H1 (cell line): ENCODE measurements at regions not wholly inside any gene's neighbourhood (a gene's known extent, or its start where the extent isn't known, plus 50 kb on each side); places are given as distances from the start of the nearest gene placed in this dataset.

Source experiments
- CTCF ChIA-PET: fragments of 300-600 bp; sonication (Branson Sonifier 250); formaldehyde crosslinking; loops from one replicate; lab custom pipeline; 2021; ENCODE audit not compliant: partially characterized antibody; lab: Charles Lee
- POLR2A ChIA-PET: fragments of 300-600 bp; sonication (Branson Sonifier 250); formaldehyde crosslinking; loops from one replicate; lab custom pipeline; 2021; ENCODE audit warnings: inconsistent platforms; ENCODE audit not compliant: partially characterized antibody; lab: Charles Lee
- DNase-seq, 2 experiments: peaks; one replicate each; pipeline versions ENCODE4 v3.0.0 to v3.0.0-alpha.2; 2010 to 2022; ENCODE audit warnings: low spot score in 2 of 2, low read depth in 1 of 2, mixed read lengths in 1 of 2
- FAIRE-seq: peaks from 2 replicates; lab custom pipeline; 2011; peaks lifted over from hg19 to GRCh38; lab: Jason Lieb, UNC
- H2AFZ ChIP-seq: 2 replicates; pipeline ENCODE4 v1.8.1; 2012; ENCODE audit warnings: low read length, inconsistent platforms
- H2AK5ac ChIP-seq: 2 replicates; pipeline ENCODE4 v1.6.1; 2013; ENCODE audit warnings: low read depth, low read length
- H2BK120ac ChIP-seq: replicated peaks from 2 replicates; pipeline ENCODE3; 2013; ENCODE audit warnings: low read depth, low read length, inconsistent platforms
- H2BK12ac ChIP-seq: 2 replicates; pipeline ENCODE4 v1.6.1; 2013; ENCODE audit warnings: low read depth, low read length
- H2BK15ac ChIP-seq: 2 replicates; pipeline ENCODE4 v1.6.1; 2013; ENCODE audit warnings: low read length
- H2BK20ac ChIP-seq: 2 replicates; pipeline ENCODE4 v1.6.1; 2013; ENCODE audit warnings: low read length
- H2BK5ac ChIP-seq: 2 replicates; pipeline ENCODE4 v1.6.1; 2013; ENCODE audit warnings: low read depth, low read length
- H3K14ac ChIP-seq: 2 replicates; pipeline ENCODE4 v1.6.1; 2013; ENCODE audit warnings: inconsistent platforms; ENCODE audit not compliant: insufficient read length
- H3K18ac ChIP-seq: 2 replicates; pipeline ENCODE4 v1.6.1; 2013; ENCODE audit warnings: low read length; ENCODE audit errors: extremely low read depth
- H3K23ac ChIP-seq: 2 replicates; pipeline ENCODE4 v1.6.1; 2013; ENCODE audit warnings: inconsistent platforms; ENCODE audit not compliant: insufficient read length
- H3K23me2 ChIP-seq: 2 replicates; pipeline ENCODE4 v1.6.1; 2013; ENCODE audit warnings: low read depth, low read length
- H3K27ac ChIP-seq: 2 replicates; pipeline ENCODE4 v1.6.1; 2011; ENCODE audit warnings: low read depth, low read length, inconsistent platforms
- H3K27me3 ChIP-seq, 4 experiments: replicated peaks in 1 of 4; 1 replicate in 1 of 4; 2 replicates in 3 of 4; pipeline versions ENCODE4 v1.6.1 to v1.8.1; 2011 to 2013; ENCODE audit warnings: low read length in 3 of 4, mild to moderate bottlenecking in 3 of 4, inconsistent platforms in 2 of 4, mixed read lengths in 2 of 4, moderate library complexity in 1 of 4; ENCODE audit not compliant: control insufficient read depth in 3 of 4, insufficient read depth in 3 of 4; ENCODE audit errors: extremely low read depth in 1 of 4
- H3K36me3 ChIP-seq, 4 experiments: 2 replicates each; pipeline versions ENCODE4 v1.6.1 to v1.8.1; 2011 to 2013; ENCODE audit warnings: mild to moderate bottlenecking in 4 of 4, low read length in 3 of 4, moderate library complexity in 2 of 4, control low read depth in 1 of 4, inconsistent platforms in 1 of 4; ENCODE audit not compliant: insufficient read depth in 4 of 4, control insufficient read depth in 2 of 4
- H3K4ac ChIP-seq: replicated peaks from 2 replicates; pipeline ENCODE3; 2013; ENCODE audit warnings: low read length, low read depth, mixed read lengths, inconsistent platforms; ENCODE audit not compliant: insufficient read length
- H3K4me1 ChIP-seq, 4 experiments: replicated peaks in 1 of 4; 1 replicate in 1 of 4; 2 replicates in 3 of 4; pipeline versions ENCODE4 v1.6.1 to v1.8.1; 2011 to 2013; ENCODE audit warnings: low read length in 3 of 4, inconsistent platforms in 2 of 4, mixed read lengths in 1 of 4; ENCODE audit not compliant: insufficient read depth in 4 of 4, control insufficient read depth in 3 of 4
- H3K4me2 ChIP-seq, 2 experiments: 2 replicates each; pipeline versions ENCODE4 v1.6.1 to v1.8.1; 2011 to 2013; ENCODE audit warnings: low read depth in 2 of 2, low read length in 2 of 2, control low read depth in 1 of 2, inconsistent platforms in 1 of 2, mild to moderate bottlenecking in 1 of 2; ENCODE audit not compliant: insufficient read depth in 1 of 2
- H3K4me3 ChIP-seq, 4 experiments: fragments of 200-600, 300-600 bp in 1 of 4; sonication (generic), shearing (Covaris generic), sonication (Bioruptor Twin) in 1 of 4; 2 replicates each; pipeline versions ENCODE4 v1.5.1 to v1.8.1; 2011 to 2016; ENCODE audit warnings: low read length in 4 of 4, low read depth in 3 of 4, control low read depth in 2 of 4, inconsistent platforms in 2 of 4, mild to moderate bottlenecking in 2 of 4, mixed read lengths in 1 of 4, moderate library complexity in 1 of 4; ENCODE audit not compliant: insufficient read depth in 2 of 4; ENCODE audit errors: extremely low read depth in 1 of 4
- H3K56ac ChIP-seq: replicated peaks from 2 replicates; pipeline ENCODE3; 2013; ENCODE audit warnings: low read depth, mild to moderate bottlenecking, mixed read lengths, low read length, inconsistent platforms; ENCODE audit not compliant: insufficient read length
- H3K79me1 ChIP-seq: 2 replicates; pipeline ENCODE4 v1.6.1; 2013; ENCODE audit warnings: low read depth, low read length, control low read depth
- H3K79me2 ChIP-seq, 2 experiments: 2 replicates each; pipeline versions ENCODE4 v1.6.1 to v1.8.1; 2012 to 2013; ENCODE audit warnings: low read length in 2 of 2, mild to moderate bottlenecking in 2 of 2, inconsistent platforms in 1 of 2; ENCODE audit not compliant: insufficient read depth in 2 of 2, control insufficient read depth in 1 of 2
- H3K9ac ChIP-seq, 4 experiments: replicated peaks in 1 of 4; 1 replicate in 1 of 4; 2 replicates in 3 of 4; pipeline versions ENCODE4 v1.6.1 to v1.8.1; 2011 to 2013; ENCODE audit warnings: low read depth in 3 of 4, low read length in 3 of 4, control low read depth in 2 of 4, mild to moderate bottlenecking in 2 of 4, moderate library complexity in 2 of 4, inconsistent platforms in 1 of 4; ENCODE audit errors: extremely low read depth in 1 of 4
- H3K9me3 ChIP-seq, 2 experiments: 2 replicates each; pipeline versions ENCODE4 v1.6.1 to v1.8.1; 2012 to 2013; ENCODE audit warnings: mild to moderate bottlenecking in 2 of 2, moderate library complexity in 2 of 2, control low read depth in 1 of 2, inconsistent platforms in 1 of 2, low read depth in 1 of 2, low read length in 1 of 2, mixed read lengths in 1 of 2; ENCODE audit not compliant: insufficient read depth in 2 of 2
- H4K20me1 ChIP-seq, 2 experiments: replicated peaks in 1 of 2; 2 replicates each; pipeline versions ENCODE3 to v1.8.1; 2011 to 2013; ENCODE audit warnings: inconsistent platforms in 2 of 2, low read length in 2 of 2, mild to moderate bottlenecking in 1 of 2; ENCODE audit not compliant: insufficient read depth in 2 of 2, control insufficient read depth in 1 of 2
- H4K5ac ChIP-seq: 2 replicates; pipeline ENCODE4 v1.6.1; 2013; ENCODE audit warnings: low read length, low read depth, mixed read lengths, inconsistent platforms; ENCODE audit not compliant: insufficient read length
- H4K8ac ChIP-seq: 2 replicates; pipeline ENCODE4 v1.8.0; 2013; ENCODE audit warnings: mild to moderate bottlenecking, moderate library complexity, low read length, inconsistent platforms; ENCODE audit not compliant: insufficient read depth; ENCODE audit errors: extremely low read depth
- H4K91ac ChIP-seq: replicated peaks from 2 replicates; pipeline ENCODE3; 2013; ENCODE audit warnings: low read length, mixed read lengths, inconsistent platforms; ENCODE audit not compliant: insufficient read length
- CBX8 ChIP-seq: fragments of 300-800, 300-1000 bp; sonication (generic); IDR thresholded peaks from 2 replicates; pipeline ENCODE4 v1.7.1; 2016; ENCODE audit warnings: low read depth, low read length, borderline replicate concordance
- GTF2F1 ChIP-seq: IDR thresholded peaks from 2 replicates; pipeline ENCODE4 v1.6.1; 2012; ENCODE audit warnings: low read depth, low read length, improper control_type of control experiment, borderline replicate concordance
- JUND ChIP-seq: IDR thresholded peaks from 2 replicates; pipeline ENCODE4 v1.6.1; 2011; ENCODE audit warnings: mild to moderate bottlenecking, improper control_type of control experiment, low read length
- POLR2A ChIP-seq, 2 experiments: IDR thresholded peaks; 1 replicate in 1 of 2; 2 replicates in 1 of 2; pipeline ENCODE4 v1.6.1; 2011; ENCODE audit warnings: low read depth in 2 of 2, low read length in 2 of 2, mild to moderate bottlenecking in 2 of 2; ENCODE audit errors: control extremely low read depth in 1 of 2
- RAD21 ChIP-seq, 2 experiments: IDR thresholded peaks in 1 of 2; conservative IDR thresholded peaks in 1 of 2; 2 replicates each; pipeline ENCODE4 v1.6.1; 2011; ENCODE audit warnings: low read depth in 2 of 2, low read length in 2 of 2, improper control_type of control experiment in 1 of 2, inconsistent platforms in 1 of 2, mild to moderate bottlenecking in 1 of 2, moderate library complexity in 1 of 2
- RBBP5 ChIP-seq: IDR thresholded peaks from 2 replicates; pipeline ENCODE4 v1.7.1; 2012; ENCODE audit warnings: low read depth, mild to moderate bottlenecking, inconsistent platforms, low read length, moderate library complexity, borderline replicate concordance
- RFX5 ChIP-seq: IDR thresholded peaks from 2 replicates; pipeline ENCODE4 v1.6.1; 2011; ENCODE audit warnings: low read depth, low read length, improper control_type of control experiment, borderline replicate concordance
- SIN3A ChIP-seq, 2 experiments: IDR thresholded peaks in 1 of 2; conservative IDR thresholded peaks in 1 of 2; 2 replicates each; pipeline ENCODE4 v1.6.1; 2011 to 2012; ENCODE audit warnings: low read length in 2 of 2, improper control_type of control experiment in 1 of 2, low read depth in 1 of 2, mild to moderate bottlenecking in 1 of 2
- SP2 ChIP-seq: IDR thresholded peaks from 2 replicates; pipeline ENCODE4 v1.6.1; 2012; ENCODE audit warnings: mild to moderate bottlenecking, low read length, inconsistent platforms
- TEAD4 ChIP-seq: IDR thresholded peaks from 2 replicates; pipeline ENCODE4 v1.6.1; 2012; ENCODE audit warnings: low read depth, low read length, inconsistent platforms, mixed read lengths
- ZNF274 ChIP-seq: IDR thresholded peaks from 2 replicates; pipeline ENCODE4 v1.7.0; 2012; ENCODE audit warnings: low read length, borderline replicate concordance; ENCODE audit errors: extremely low read depth
- WGBS, 2 experiments: shearing (Covaris generic) in 1 of 2; methylation state at CpG; one replicate each; pipeline versions ENCODE4 v1.1.6 to v1.1.7; 2013 to 2015; ENCODE audit warnings: low lambda C conversion rate in 2 of 2, mixed read lengths in 2 of 2, inconsistent platforms in 1 of 2, low coverage in 1 of 2, missing lambda C conversion rate in 1 of 2; ENCODE audit not compliant: insufficient replicate concordance in 2 of 2, insufficient coverage in 1 of 2, insufficient read length in 1 of 2; ENCODE audit errors: extremely low coverage in 1 of 2, missing lambda C conversion rate in 1 of 2; 5-methylcytosine and 5-hydroxymethylcytosine counted together
- TF ChIP-seq, protein P1 (sequence below): IDR thresholded peaks from 2 replicates; pipeline ENCODE4 v1.6.1; 2012; ENCODE audit warnings: inconsistent platforms

DNA sequence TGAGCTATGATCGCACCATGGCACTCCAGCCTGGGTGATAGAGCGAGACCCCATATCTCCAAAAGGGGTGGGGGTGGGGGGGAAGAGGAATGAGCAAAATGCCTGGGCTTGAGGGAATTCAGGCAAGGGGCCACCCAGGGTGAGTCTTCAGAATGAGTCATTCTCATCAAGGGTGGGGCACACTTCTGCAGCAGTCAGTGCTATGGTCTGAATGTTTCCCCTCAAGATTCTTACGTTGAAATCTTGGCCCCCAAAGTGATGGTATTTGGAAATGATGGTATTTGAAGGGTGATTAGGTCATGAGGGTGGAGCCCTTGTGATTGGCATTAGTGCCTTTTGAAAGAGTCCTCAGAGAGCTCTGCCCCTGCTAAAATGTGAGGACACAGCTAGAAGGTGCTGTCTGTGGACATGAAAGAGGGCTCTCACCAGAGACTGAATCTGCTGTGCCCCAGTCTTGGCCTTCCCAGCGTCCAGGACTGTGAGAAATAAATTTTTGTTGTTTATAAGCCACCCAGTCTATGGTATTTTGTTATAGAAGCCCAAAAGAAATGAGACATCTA is 86.4 kb upstream of the THY1 start:
- H4K5ac ChIP-seq = no peak overlapping the region
- no peak overlapping the region for H3K4me3 ChIP-seq
- H3K14ac ChIP-seq = no peak overlapping the region
- H3K79me1 ChIP-seq = no peaks in the 10 kb centered on the region
- no peak overlapping the region for H3K23ac ChIP-seq
- peaks cover 0 to 2% of the 10 kb centered on the region in 2 experiments for H4K20me1 ChIP-seq
- CTCF ChIA-PET = interaction anchor here (0.6 to 2.2 kb wide), 6 partner anchors 12 to 107 kb away, joined by 3 to 9 read pairs (median 4); no protein-coding TSS in a partner anchor
- WGBS, 2 experiments = 81% methylated on average over 4 of the region's 4 CpGs; no CpG with 5 or more reads in 1 of the 2 experiments
- no peak overlapping the region for H2AK5ac ChIP-seq
- DNase-seq (no peak), FAIRE-seq (no peak)
- H3K27me3 ChIP-seq = no peaks in the 10 kb centered on the region
- no peaks in the 10 kb centered on the region for H3K36me3 ChIP-seq
- H2BK5ac ChIP-seq = no peak overlapping the region
- no peak overlapping the region for H2AFZ ChIP-seq
- H2BK15ac ChIP-seq = no peak overlapping the region
- no peak overlapping the region for H2BK20ac ChIP-seq
- peaks cover 0 to 6% (median 1%) of the 10 kb centered on the region in 4 experiments; a peak in 3 of 7 replicates for H3K4me1 ChIP-seq
- H4K8ac ChIP-seq = no peak overlapping the region
- H3K18ac ChIP-seq = no peak overlapping the region
- no peak overlapping the region for H2BK120ac ChIP-seq
- H3K4me2 ChIP-seq = no peak overlapping the region
- POLR2A ChIA-PET = no interaction called here
- H3K23me2 ChIP-seq = peaks cover 2% of the 10 kb centered on the region; the same call in 1 of the 2 replicates
- H3K4ac ChIP-seq = no peak overlapping the region
- no peak overlapping the region for H4K91ac ChIP-seq
- TF ChIP-seq RBBP5 (no peak), JUND (no peak), POLR2A (IDR thresholded peaks at IDR 0.05; ENCODE audit: control extremely low read depth in 1 of 2, low read depth in 2 of 2, low read length in 2 of 2) (no peak), RAD21 (IDR thresholded peaks at IDR 0.05 in 1 of 2, conservative IDR thresholded peaks at IDR 0.05 in 1 of 2; ENCODE audit: low read depth in 2 of 2, low read length in 2 of 2) (no peak), SP2 (no peak), GTF2F1 (no peak), CBX8 (no peak), TEAD4 (no peak), RFX5 (no peak), SIN3A (conservative IDR thresholded peaks at IDR 0.05 in 1 of 2, IDR thresholded peaks at IDR 0.05 in 1 of 2; ENCODE audit: low read depth in 1 of 2, low read length in 2 of 2) (no peak), ZNF274 (no peak)
- TF ChIP-seq, protein P1, sequence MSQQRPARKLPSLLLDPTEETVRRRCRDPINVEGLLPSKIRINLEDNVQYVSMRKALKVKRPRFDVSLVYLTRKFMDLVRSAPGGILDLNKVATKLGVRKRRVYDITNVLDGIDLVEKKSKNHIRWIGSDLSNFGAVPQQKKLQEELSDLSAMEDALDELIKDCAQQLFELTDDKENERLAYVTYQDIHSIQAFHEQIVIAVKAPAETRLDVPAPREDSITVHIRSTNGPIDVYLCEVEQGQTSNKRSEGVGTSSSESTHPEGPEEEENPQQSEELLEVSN = no peak
- no peaks in the 10 kb centered on the region for H3K79me2 ChIP-seq
- H3K9me3 ChIP-seq = no peaks in the 10 kb centered on the region; a peak in 1 of 4 replicates
- H3K56ac ChIP-seq = no peak overlapping the region
- no peak overlapping the region for H3K27ac ChIP-seq
- no peak overlapping the region for H2BK12ac ChIP-seq
- no peak overlapping the region for H3K9ac ChIP-seq
